Chondrocyte (in vitro differentiated cells): ENCODE measurements at regions not wholly inside any gene's neighbourhood (a gene's known extent, or its start where the extent isn't known, plus 50 kb on each side); places are given as distances from the start of the nearest gene placed in this dataset.

ENCODE experiments used
- DNase-seq: peaks from one replicate; pipeline ENCODE4 v3.0.0; 2021; ENCODE audit warnings: mixed read lengths, low spot score
- H3K27ac Mint-ChIP-seq: one replicate; pipeline ENCODE4 v1.8.0; 2021; ENCODE audit warnings: mild to moderate bottlenecking, moderate library complexity, mixed read lengths; ENCODE audit not compliant: unreplicated experiment
- H3K27me3 Mint-ChIP-seq: 2 replicates; pipeline ENCODE4 v1.8.0; 2021; ENCODE audit warnings: low read depth, mixed read lengths
- H3K36me3 Mint-ChIP-seq: 2 replicates; pipeline ENCODE4 v1.8.0; 2021; ENCODE audit warnings: low read depth, mixed read lengths
- H3K4me1 Mint-ChIP-seq: 2 replicates; pipeline ENCODE4 v1.8.0; 2021; ENCODE audit warnings: low read depth, mild to moderate bottlenecking, mixed read lengths
- H3K4me3 Mint-ChIP-seq: one replicate; pipeline ENCODE4 v1.8.0; 2021; ENCODE audit warnings: mild to moderate bottlenecking, moderate library complexity, mixed read lengths; ENCODE audit not compliant: unreplicated experiment
- H3K9me3 Mint-ChIP-seq: 2 replicates; pipeline ENCODE4 v1.8.0; 2021; ENCODE audit warnings: low read depth, mixed read lengths
- CTCF ChIP-seq: fragments of 200-600 bp; sonication (generic); IDR thresholded peaks from 2 replicates; pipeline ENCODE4 v1.5.0; 2021; ENCODE audit warnings: antibody characterized with exemption, mild to moderate bottlenecking, moderate library complexity

- peaks cover 2% of the 10 kb centered on the region for H3K4me1 Mint-ChIP-seq
- H3K9me3 Mint-ChIP-seq: no peaks in the 10 kb centered on the region
- no peaks in the 10 kb centered on the region for H3K36me3 Mint-ChIP-seq
- no peak overlapping the region for H3K27ac Mint-ChIP-seq
- no peak overlapping the region for H3K4me3 Mint-ChIP-seq
- TF ChIP-seq CTCF: no peak
- no peaks in the 10 kb centered on the region for H3K27me3 Mint-ChIP-seq
- DNase-seq: no peak
These were observed 71.3 kb downstream of the MYL12B start for GRCh38 chr18:3333056-3333720.

GRCh38 chr18:3333721-3334386 lies 71.9 kb downstream of the MYL12B start:
- Mint-ChIP-seq H3K36me3 (no peaks in the 10 kb centered on the region), H3K9me3 (no peaks in the 10 kb centered on the region), H3K4me1 (peaks cover 2% of the 10 kb centered on the region), H3K27ac (no peak overlapping the region), H3K4me3 (no peak overlapping the region), H3K27me3 (no peaks in the 10 kb centered on the region)
- no peak for TF ChIP-seq CTCF
- DNase-seq: no peak

- Mint-ChIP-seq H3K27ac (no peak overlapping the region), H3K4me3 (no peak overlapping the region), H3K27me3 (no peaks in the 10 kb centered on the region), H3K36me3 (no peaks in the 10 kb centered on the region), H3K4me1 (no peaks in the 10 kb centered on the region), H3K9me3 (peaks cover 2% of the 10 kb centered on the region)
- no peak for DNase-seq
- TF ChIP-seq CTCF: no peak
These were observed 78.2 kb downstream of the MYL12B start for GRCh38 chr18:3340015-3340681.

GRCh38 chr18:3340682-3341097 lies 78.8 kb downstream of the MYL12B start:
- no peak for DNase-seq
- H3K4me1 Mint-ChIP-seq: no peaks in the 10 kb centered on the region
- no peak overlapping the region for H3K4me3 Mint-ChIP-seq
- H3K36me3 Mint-ChIP-seq: no peaks in the 10 kb centered on the region
- no peak overlapping the region for H3K27ac Mint-ChIP-seq
- no peaks in the 10 kb centered on the region for H3K27me3 Mint-ChIP-seq
- no peak for TF ChIP-seq CTCF
- H3K9me3 Mint-ChIP-seq: peaks cover 2% of the 10 kb centered on the region

GRCh38 chr18:3342628-3343027 lies 80.7 kb downstream of the MYL12B start:
- no peak for DNase-seq
- TF ChIP-seq CTCF: no peak
- Mint-ChIP-seq H3K27me3 (no peaks in the 10 kb centered on the region), H3K36me3 (no peaks in the 10 kb centered on the region), H3K4me3 (no peak overlapping the region), H3K9me3 (peaks cover 2% of the 10 kb centered on the region), H3K4me1 (no peaks in the 10 kb centered on the region), H3K27ac (no peak overlapping the region)
